PC-3 (cell line): ENCODE measurements at regions not wholly inside any gene's neighbourhood (a gene's known extent, or its start where the extent isn't known, plus 50 kb on each side); places are given as distances from the start of the nearest gene placed in this dataset.

Source experiments
- CTCF ChIP-seq: fragments of 300-600 bp; sonication (generic); conservative IDR thresholded peaks from 2 replicates; pipeline ENCODE4 v1.5.1; 2017; ENCODE audit warnings: antibody characterized with exemption, low read depth, mild to moderate bottlenecking, low read length
- EZH2phosphoT487 ChIP-seq: fragments of 300-600 bp; sonication (generic); IDR thresholded peaks from 2 replicates; pipeline ENCODE4 v1.6.1; 2018; ENCODE audit warnings: mild to moderate bottlenecking, antibody characterized with exemption, low read length, borderline replicate concordance

- TF ChIP-seq CTCF (no peak), EZH2phosphoT487 (no peak)
These were observed 92.3 kb upstream of the BEND6 start for GRCh38 chr6:56862415-56863175.
